NCI-H526 treated with DMSO at 0.1 percent for 48 hours (cell line): ENCODE measurements at regions not wholly inside any gene's neighbourhood (a gene's known extent, or its start where the extent isn't known, plus 50 kb on each side); places are given as distances from the start of the nearest gene placed in this dataset.
A peak's percentile ranks its signal among the peaks of the same experiment; 100 is the strongest.
"Not testable (repeated sequence)": the region's sequence is repeated elsewhere in the genome, so short reads cannot be mapped to it uniquely, and the experiment has no call there.

Experiments
- DNase-seq: peaks from one replicate; lab custom pipeline; 2025; lab: John Stamatoyannopoulos, UW

GRCh38 chr10:9214618-9215017 lies 1160.1 kb downstream of the GATA3 start:
- no peak for DNase-seq

DNA sequence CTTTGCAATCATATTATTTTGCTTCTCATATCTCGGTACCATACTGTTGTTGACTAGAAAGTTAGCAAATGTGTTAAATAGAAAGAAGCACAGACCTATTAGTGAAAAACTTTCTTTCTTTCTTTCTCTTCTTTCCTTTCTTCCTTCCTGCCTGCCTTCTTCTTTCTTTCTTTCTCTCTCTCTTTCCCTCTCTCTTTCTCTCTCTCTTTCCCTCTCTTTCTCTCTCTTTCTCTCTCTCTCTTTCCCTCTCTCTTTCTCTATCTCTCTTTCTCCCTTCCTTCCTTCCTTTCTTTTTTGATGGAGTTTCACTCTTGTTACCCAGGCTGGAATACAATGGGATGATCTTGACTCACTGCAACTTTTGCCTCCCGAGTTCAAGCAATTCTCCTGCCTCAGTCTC lies 1160.6 kb downstream of the GATA3 start:
- no peak for DNase-seq

DNA sequence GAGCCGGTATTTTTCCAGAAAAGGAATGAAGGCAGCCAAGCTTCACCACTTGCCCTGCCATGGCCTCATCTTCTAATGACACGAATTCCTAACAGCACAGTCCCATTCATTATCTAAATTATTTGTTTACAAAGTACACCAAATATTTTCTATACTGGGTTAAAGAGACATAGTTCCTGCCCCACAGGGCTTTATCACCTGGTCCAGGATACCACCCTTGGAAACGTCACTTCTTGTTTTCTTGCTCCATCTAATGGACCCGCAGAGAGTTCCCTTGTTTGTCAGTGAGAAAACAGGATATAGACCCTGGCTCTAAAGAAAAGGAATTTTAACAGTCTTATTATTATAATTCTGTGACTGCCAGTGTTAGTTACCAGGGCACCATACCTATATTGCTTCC lies 1165.4 kb downstream of the GATA3 start:
- no peak for DNase-seq

DNA sequence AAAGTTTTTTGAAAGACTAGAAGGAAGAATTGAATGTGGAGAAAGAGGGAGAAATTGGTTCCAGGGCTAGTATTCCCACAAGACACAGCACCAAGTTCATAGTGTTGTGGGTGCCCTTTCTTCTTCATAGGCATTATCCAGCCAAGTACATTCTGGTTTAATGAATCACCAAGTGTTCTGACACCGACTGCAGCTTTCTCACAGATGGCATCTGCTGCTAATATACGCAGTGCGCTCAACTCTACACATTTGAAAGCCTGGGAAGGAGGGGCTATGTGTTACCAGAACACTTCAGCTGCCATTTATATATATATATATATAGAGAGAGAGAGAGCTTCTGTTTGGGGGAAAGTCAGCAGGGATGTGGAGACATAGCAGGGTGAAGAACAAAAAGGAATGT lies 1168.4 kb downstream of the GATA3 start:
- no peak for DNase-seq

DNA sequence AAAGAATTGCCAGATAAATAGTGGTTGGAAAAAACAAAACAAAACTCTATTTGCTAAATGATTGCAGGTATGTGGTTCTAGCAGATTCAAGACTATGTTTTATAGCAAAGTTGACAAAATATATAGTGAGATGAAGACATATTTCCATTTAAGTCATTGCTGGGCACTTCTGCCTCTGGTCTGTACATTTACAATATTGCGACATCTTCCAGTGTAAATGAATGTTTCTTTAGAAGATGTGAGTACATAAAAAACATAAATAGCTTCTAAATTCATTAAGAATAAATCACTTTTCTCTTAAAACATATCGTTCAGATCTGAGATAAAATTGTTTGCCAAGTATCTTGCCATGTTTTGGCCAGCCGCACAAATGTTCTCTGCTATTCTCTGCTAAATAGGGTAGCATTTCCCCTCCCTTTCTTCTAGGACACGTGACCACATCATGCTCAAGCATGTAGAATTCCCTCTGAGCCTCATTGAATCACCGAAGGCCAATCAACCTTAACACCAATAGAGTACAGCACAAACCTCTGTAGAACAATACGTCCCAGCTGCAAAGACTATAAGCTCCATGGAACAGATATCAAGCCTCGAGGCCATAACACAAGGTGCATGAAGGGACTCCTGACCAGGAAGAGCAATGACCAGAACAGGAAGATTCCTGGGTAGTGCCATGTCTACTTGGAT lies 1173.3 kb downstream of the GATA3 start:
- DNase-seq = no peak

- DNase-seq = no peak
Observed at GRCh38 chr10:9228771-9229170, 1174.3 kb downstream of the GATA3 start.

DNA sequence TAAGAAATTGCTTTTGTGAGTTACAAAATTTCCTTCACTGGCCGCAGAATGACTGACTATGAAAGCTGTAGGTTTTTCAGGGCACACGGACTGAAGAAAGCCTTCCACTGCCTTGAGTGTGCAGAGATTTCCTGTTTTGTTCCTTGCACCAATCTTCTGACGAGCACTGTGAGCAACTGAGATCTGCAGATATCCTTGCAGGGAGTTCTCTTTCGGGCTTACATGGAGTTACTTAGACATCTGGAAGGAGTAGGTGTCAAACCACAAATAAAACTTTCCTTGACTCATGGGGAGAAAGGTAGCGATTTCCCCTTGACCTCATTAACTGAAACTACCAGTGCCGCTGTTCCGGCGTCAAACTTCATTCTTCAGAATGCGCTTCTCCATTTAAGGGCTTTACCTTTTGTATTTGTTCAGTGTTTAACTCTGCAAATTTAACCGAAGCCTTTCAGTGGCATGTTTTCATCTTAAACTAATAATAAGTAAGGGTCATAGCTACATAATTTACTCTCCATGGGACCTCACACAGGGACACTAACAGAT lies 1175.3 kb downstream of the GATA3 start:
- DNase-seq = no peak

GRCh38 chr10:9230625-9231024 lies 1176.1 kb downstream of the GATA3 start:
- peak; percentile 68 for DNase-seq

DNA sequence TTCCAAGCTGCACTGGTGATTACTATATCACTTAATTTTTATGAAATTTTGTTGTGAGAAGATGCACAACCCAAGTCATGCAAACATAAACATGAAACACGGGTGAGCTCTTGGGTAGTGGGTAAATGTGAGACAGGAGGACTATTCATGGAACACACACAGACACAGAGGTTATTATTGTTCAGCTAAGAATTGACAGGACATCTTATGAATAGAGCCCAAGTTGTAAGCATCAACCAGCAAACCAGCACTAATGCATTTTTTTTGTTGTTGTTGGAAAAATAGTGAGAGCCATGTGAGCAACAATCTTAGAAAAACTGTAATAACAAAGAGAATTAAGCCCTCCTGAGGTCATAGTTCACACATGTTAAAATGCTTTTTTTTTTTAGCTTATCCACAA lies 1179.7 kb downstream of the GATA3 start:
- no peak for DNase-seq

DNA sequence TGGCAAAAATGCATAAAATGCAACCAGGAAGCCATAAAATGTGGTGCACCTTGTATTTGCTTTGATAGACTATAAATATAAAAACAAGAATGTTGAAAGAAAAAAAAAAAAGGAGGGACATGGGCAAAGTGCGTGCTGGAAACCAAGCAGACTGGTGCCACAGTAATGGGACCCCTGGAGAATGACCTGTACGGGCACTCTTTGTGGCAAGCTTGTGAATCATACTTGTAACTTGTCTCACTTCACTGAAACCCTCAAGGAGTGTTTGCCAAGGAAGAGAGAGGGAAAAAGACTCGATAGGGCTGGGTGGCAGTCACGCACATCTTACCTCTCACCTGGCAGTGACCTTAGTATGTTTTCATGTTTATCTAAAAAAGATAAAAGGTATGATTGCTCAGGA lies 1183.6 kb downstream of the GATA3 start:
- no peak for DNase-seq

- DNase-seq = peak; percentile 71
Observed at GRCh38 chr10:9239298-9239697, 1184.8 kb downstream of the GATA3 start.

DNA sequence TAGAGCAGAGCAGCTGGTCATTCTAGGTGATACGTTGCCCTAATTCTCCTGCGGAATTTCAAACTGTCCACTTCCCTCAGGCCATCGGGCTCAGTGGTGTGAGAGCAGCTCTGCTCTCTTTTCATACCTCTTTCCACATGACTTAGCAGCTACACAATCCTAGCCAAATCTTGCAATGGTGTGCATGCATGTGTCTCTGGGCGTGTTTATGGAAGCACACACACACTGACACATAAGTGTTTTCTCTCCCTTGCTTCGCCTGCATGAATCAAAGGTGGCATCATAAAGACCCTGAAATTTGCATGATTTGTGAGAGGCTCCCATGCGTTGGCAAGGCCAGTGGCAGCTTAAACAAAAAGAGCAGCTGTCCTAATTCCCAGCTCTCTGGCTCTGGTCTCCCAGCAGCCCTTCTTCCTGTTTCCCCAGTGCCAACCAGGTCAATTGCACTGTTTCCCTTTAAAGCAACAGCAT lies 1189.5 kb downstream of the GATA3 start:
- peak; percentile 76 for DNase-seq

- DNase-seq = no peak
Observed at GRCh38 chr10:9244864-9245263, 1190.4 kb downstream of the GATA3 start.

- DNase-seq = no peak
Observed at GRCh38 chr10:9253121-9253520, 1198.6 kb downstream of the GATA3 start.

- no peak for DNase-seq
Observed at GRCh38 chr10:9254353-9254752, 1199.9 kb downstream of the GATA3 start.

GRCh38 chr10:9260690-9261089 lies 1206.2 kb downstream of the GATA3 start:
- DNase-seq = no peak

DNA sequence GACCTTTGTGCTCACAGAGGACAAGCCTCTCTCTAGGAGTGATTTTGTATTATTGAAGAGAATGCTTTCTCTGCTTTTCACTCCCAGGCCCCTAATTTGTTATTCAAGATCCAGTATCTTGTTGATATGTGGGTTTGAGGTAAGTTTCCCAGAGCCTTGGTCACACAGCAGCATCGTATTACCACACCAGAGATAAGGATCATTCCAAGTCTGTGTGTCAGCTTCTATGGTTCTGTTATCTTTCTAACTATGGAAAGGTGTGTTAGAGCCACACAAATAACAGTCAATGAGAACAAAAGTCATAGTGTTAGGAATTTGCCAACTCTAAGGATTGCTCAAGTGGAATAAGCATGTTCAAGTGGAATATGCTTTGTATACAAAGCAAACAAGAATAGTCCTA lies 1208.3 kb downstream of the GATA3 start:
- peak; percentile 20 for DNase-seq

DNA sequence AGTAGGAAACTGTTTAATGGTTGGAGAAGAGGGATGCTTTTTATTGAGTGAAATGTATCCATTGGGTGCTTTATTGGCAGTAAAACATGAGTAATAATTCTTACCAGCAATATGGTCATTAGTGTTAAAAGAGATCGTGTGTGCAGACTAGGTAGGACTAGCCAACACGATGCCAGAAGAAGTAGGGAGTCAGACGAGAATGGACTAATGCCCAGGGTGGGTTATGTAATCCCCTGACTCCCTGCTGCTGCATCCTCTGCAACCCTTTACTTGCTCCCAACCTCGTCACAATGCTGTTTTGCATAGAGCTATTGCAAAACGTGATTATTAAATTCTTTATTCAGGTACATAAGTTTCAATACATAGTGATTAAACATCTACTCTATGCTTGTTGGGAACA lies 1213.7 kb downstream of the GATA3 start:
- DNase-seq = no peak

DNA sequence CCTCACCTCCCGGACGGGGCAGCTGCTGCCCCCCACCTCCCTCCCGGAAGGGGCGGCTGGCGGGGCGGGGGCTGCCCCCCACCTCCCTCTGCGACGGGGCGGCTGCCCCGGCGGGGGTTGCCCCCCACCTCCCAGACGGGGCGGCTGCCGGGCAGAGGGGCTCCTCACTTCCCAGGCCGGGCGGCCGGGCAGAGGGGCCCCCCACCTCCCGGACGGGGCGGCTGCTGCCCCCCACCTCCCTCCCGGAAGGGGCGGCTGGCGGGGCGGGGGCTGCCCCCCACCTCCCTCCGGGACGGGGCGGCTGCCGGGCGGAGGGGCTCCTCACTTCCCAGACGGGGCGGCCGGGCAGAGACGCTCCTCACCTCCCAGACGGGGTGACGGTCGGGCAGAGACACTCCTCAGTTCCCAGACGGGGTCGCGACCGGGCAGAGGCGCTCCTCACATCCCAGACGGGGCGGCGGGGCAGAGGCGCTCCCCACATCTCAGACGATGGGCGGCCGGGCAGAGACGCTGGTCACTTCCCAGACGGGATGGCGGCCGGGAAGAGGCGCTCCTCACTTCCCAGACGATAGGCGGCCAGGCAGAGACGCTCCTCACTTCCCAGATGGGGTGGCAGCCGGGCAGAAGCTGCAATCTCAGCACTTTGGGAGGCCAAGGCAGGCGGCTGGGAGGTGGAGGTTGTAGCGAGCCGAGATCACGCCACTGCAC lies 1218.8 kb downstream of the GATA3 start:
- DNase-seq = not testable (repeated sequence)

- DNase-seq = no peak
Observed at GRCh38 chr10:9274206-9274755, 1219.8 kb downstream of the GATA3 start.

DNA sequence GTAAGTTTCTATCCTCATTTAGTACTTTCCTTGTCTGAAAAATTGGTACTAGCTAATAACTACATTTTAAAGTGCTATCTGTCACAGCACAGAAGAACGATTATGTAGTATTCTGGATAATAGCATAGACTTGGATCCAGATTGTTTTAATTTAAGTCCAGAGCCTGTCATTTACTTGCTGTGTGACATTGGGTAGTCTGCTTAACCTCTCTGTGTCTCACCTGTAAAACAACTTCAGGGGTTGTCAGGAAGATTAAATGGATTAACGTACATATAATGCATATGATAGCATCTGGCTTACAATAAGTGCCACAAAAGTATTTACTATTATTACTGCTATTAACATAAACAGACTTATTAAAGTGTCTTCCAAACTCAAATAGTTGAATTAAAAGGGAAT lies 1221.4 kb downstream of the GATA3 start:
- DNase-seq = no peak

- no peak for DNase-seq
Observed at GRCh38 chr10:9285690-9286089, 1231.2 kb downstream of the GATA3 start.

GRCh38 chr10:9289811-9290210 lies 1235.3 kb downstream of the GATA3 start:
- no peak for DNase-seq
